Epithelial cell of esophagus (primary cell): ENCODE measurements at regions not wholly inside any gene's neighbourhood (a gene's known extent, or its start where the extent isn't known, plus 50 kb on each side); places are given as distances from the start of the nearest gene placed in this dataset.
A peak's percentile ranks its signal among the peaks of the same experiment; 100 is the strongest.

Experiments
- DNase-seq: peaks from one replicate; pipeline ENCODE4 v3.0.0; 2010; ENCODE audit warnings: low read depth
- H3K4me3 ChIP-seq: 2 replicates; pipeline ENCODE4 v1.5.1; 2011; ENCODE audit warnings: mild to moderate bottlenecking, low read length, control low read depth
- CTCF ChIP-seq: IDR thresholded peaks from 2 replicates; pipeline ENCODE4 v1.5.1; 2011; ENCODE audit warnings: low read depth, mild to moderate bottlenecking, low read length, control low read depth, inconsistent platforms; ENCODE audit not compliant: insufficient read depth; ENCODE audit errors: missing control alignments

- H3K4me3 ChIP-seq, result no peak overlapping the region
- no peak for DNase-seq
- TF ChIP-seq CTCF, result no peak
Observed at GRCh38 chr1:232390590-232390989, 239.3 kb downstream of the SIPA1L2 start.

- H3K4me3 ChIP-seq, result no peak overlapping the region
- DNase-seq, result no peak
- TF ChIP-seq CTCF, result no peak
Observed at GRCh38 chr1:232389744-232390143, 240.2 kb downstream of the SIPA1L2 start.

- no peak overlapping the region for H3K4me3 ChIP-seq
- no peak for DNase-seq
- TF ChIP-seq CTCF, result no peak
Observed at GRCh38 chr1:232388363-232388762, 241.6 kb downstream of the SIPA1L2 start.

- no peak for TF ChIP-seq CTCF
- DNase-seq, result no peak
- H3K4me3 ChIP-seq, result no peak overlapping the region
Observed at GRCh38 chr1:232386721-232387510, 243.0 kb downstream of the SIPA1L2 start.

GRCh38 chr1:232386294-232386693, 243.6 kb downstream of the SIPA1L2 start:
- no peak for TF ChIP-seq CTCF
- no peak for DNase-seq
- H3K4me3 ChIP-seq, result no peak overlapping the region

GRCh38 chr1:232385221-232385620, 244.7 kb downstream of the SIPA1L2 start:
- no peak for TF ChIP-seq CTCF
- no peak overlapping the region for H3K4me3 ChIP-seq
- peak; percentile 53 for DNase-seq

- no peak overlapping the region for H3K4me3 ChIP-seq
- no peak for DNase-seq
- TF ChIP-seq CTCF, result no peak
Observed at GRCh38 chr1:232384171-232384883, 245.6 kb downstream of the SIPA1L2 start.
